GM18502 (cell line): ENCODE measurements at regions not wholly inside any gene's neighbourhood (a gene's known extent, or its start where the extent isn't known, plus 50 kb on each side); places are given as distances from the start of the nearest gene placed in this dataset.

ENCODE experiments used
- ATAC-seq: cut with Tn5 transposase; IDR thresholded peaks from one replicate; pipeline ENCODE4 v1.9.1; 2021; ENCODE audit warnings: mild to moderate bottlenecking; ENCODE audit not compliant: unreplicated experiment, poor library complexity

GRCh38 chr13:75136151-75136550 lies 345.8 kb downstream of the TBC1D4 start:
- no peak for ATAC-seq

GRCh38 chr13:75135325-75135825 lies 346.6 kb downstream of the TBC1D4 start:
- no peak for ATAC-seq

DNA sequence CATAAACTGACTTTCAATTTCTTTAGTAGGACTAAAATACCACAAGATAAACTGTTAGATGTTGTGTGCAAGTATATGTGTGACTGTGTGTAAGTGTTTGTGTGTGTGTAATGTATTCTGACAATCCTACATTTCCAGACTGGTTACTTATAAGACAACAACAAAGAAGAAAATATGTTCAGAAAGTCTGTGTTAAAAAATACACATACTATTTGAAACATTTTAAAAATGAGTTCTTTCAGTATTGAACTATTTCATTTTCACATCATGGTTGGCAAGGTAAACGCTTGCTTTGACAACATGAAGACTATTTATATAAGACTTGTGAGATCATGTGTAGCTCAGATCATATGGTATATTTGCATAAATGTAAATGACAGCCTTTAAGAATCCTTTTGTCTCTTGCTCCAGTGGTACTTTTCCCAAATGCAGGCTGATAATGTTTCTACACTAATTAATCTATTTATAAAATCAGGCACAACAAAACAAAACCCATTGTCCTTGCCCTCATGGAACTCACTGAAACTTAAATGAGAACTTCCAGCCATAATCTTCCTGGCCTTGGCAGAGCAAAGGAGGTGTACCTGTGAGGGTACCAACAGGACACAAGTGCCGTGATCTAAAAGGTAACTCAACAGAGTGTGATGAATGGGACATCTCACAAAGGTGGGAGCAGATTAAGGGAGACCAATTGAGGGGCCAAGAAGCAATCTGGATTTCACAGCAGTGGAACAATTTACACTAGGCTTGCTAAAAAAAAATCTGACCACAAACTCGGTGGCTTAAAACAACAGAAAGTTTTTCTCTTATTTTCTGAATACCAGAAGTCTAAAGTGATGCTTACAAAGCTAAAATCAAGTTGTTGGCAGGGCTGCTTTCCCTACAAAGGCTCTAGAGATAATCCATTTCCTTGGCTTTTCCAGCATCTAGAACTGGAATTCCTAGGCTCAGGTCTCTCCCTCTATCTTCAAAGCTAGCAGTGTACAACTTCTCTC lies 349.0 kb downstream of the TBC1D4 start:
- no peak for ATAC-seq

DNA sequence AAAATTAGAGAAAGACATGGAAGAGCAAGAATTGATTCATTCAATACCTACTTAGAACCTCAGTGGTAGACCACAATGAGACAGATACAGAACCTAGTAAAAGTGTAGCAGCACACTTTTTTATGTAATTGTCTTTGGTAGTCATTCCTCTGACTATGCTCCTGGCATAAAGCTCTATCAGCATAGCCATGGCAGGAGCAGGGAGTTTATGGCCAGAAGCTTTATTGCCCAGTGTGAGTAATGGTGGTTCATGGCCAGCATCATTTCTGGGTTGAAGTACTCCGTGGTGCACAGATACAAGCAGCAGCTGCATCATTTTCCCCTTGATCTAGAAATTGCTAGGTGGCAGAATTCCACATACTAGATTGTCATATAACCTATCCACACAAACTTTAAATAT lies 352.6 kb downstream of the TBC1D4 start:
- no peak for ATAC-seq

- ATAC-seq, result no peak
These were observed 357.6 kb downstream of the TBC1D4 start for GRCh38 chr13:75124415-75124814.

DNA sequence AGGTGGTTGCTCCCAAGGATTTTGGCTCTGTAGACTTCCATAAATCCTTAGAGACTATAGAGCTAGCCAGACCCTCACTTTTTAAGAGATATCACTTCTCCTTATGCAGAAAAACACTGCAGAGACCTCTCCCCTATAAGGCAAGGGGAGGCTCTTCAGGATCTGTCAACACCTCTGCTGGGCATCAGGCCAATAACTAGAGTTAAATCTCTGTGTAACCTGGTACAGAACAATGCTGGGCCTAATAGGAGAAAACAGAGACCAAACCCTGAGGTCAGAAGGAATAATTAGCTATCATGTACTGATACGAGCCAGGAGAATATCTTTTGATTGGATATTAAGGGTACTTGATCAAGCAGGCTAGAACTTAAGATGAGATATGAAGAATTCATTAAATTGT lies 358.5 kb downstream of the TBC1D4 start:
- no peak for ATAC-seq

DNA sequence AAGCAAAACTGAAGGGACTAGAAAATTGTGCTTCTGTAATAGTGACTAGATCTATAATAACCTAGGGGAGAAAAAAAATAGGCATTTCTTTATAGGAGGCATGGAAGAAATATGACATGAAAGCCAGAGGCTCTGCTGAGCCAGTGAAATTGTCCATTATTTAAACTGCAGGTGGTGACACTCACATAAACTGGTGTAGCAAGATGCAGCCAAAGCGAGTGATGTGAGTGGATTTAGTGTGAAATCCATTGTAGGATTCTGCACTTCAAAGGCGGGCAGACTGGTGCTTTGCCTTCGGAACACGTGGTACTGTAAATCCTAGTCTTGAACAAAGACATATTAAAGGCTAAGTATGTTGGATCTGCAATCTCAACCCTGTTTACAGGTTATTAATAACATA lies 361.9 kb downstream of the TBC1D4 start:
- ATAC-seq, result no peak

- ATAC-seq, result no peak
These were observed 366.8 kb downstream of the TBC1D4 start for GRCh38 chr13:75115171-75115570.

DNA sequence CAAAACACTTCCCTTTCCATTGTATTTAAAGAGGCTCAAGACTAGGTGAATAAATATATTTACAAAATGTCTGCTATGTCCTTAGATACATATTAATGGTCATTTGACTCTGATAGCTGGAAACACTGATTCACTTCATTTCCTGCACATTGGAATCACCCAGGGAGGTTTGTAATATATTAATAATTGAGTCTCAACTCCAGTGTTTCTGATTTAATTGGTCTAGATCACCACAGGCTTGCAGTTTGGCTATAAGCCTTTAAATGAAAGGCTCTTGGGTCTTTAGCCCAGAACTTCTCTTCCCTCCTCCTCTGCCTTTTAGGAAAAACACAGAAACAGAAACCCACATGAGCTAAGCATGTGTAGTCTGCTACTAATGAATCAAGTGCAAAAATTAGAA lies 378.0 kb downstream of the TBC1D4 start:
- ATAC-seq, result no peak

DNA sequence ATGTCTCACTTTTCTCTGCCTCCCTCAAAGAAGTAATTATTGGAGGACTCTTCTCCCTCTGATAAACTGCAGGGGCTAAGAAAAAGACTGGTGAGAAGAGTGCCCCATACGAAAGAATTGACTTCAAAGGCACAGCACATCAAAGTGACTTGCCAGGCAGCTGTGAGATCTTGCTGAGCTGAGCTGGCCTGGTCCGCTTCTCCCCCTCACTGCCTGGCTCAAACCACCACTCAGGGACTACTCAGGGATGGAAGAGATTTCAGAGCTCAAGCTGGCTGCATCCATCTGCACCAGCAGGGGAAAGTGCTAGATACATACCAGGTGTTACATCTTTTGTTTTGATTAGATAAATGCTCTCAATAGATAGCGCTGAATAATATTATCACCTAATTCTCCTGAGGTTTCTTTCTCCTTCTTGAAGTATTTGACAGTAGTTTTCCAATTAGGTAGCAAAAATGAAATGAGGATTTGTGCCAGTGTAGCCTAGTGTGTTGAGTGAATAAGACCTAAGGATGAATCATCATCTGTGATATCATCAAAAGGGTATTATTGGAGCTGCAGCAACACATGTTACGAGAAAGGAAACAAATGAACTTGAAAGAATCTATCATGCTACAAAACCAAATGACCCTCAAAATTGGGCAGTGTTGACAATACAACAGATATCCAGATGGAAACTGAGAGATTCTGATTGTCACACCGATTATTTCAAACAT lies 379.8 kb downstream of the TBC1D4 start:
- no peak for ATAC-seq

GRCh38 chr13:75101348-75101747 lies 380.6 kb downstream of the TBC1D4 start:
- ATAC-seq, result no peak

DNA sequence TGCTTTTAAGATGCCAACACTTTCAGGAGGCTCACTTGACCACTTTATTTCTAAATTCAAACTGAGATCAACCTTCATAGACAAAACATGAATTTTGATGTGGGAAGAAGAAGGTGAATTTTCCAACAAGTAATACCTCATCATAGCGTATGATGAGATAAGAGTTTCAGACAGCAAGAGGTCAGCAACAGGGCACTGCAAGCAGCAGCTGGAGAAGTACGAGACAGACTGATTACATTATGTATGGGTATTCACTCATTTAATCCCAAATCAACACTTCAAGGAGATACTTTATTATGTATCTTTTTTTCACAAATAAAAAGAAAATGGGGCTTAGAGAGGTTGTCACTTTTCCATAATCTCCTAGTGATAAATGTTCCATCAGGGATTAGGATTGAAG lies 389.8 kb downstream of the TBC1D4 start:
- no peak for ATAC-seq

DNA sequence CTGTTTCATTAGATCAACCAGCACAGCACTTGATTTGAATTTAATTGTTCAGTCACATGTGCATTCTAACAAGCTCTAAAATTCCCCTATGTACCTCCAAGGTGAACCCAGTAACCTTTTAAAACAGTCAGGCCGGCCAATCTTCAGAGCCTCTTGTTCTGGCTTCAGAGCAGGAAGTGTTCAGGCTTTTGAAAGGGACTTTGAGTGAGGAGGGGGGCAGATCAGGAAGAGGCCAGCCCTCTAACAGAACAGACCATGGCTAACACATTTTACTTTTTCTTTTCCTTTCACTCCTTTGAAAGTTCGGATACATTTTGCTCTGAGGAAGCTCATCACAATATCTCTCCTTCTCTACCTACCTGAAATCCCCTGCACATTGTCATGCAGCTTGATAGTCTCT lies 390.3 kb downstream of the TBC1D4 start:
- no peak for ATAC-seq

DNA sequence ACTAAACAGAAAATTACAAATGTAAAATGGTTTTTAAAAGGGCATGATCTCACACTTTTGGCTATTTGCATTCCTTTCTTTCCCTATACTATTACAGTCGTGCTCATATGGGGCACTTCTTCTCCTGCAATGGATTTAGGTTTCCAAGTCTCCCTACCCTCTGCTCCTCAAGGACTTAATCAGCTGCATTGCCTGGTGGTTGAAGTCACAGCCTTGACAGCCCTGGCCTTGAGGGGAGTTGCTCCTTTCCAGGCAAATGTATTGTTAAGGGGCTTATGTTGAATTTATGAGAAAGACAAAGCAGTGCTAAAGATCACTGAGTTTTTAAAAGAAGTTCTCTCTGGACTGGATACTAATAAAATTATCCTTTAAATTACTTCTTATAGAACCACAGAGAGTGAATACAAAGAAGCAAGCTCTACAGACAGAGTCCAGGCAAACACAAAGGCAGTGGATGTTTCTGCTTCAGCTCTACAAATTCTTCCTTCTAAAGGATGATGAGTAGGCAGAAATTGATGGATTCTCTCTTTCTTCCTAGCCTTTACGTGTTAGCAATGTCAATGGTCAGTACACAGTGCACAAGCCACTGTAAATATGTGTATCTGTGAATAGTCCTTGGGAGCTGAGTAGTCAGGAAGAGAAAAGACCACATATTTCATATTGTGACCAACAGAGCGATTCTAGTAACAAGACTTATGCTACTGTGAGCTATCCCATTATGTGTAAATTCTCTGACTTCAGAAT lies 390.9 kb downstream of the TBC1D4 start:
- no peak for ATAC-seq

- no peak for ATAC-seq
These were observed 393.1 kb downstream of the TBC1D4 start for GRCh38 chr13:75088915-75089314.

DNA sequence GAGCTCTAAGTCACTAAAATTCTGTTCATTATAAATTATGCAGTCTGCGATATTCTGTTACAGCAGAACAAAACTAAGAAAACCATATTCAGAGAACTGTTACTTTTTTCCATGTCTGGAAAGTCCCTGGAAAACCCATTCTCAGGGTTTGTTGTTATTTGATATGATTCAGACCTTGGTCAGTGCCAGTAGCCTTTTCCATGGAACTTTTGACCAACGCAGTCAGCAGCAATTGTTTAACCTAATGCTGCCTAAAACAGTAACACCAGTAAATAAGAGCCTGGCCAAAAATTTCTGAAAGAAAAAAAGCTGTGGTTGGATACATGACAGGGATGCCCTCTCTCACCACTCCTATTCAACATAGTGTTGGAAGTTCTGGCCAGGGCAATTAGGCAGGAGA lies 402.7 kb downstream of the TBC1D4 start:
- no peak for ATAC-seq

GRCh38 chr13:75076476-75076875 lies 405.5 kb downstream of the TBC1D4 start:
- ATAC-seq, result no peak

GRCh38 chr13:75073786-75074185 lies 408.2 kb downstream of the TBC1D4 start:
- ATAC-seq, result no peak

DNA sequence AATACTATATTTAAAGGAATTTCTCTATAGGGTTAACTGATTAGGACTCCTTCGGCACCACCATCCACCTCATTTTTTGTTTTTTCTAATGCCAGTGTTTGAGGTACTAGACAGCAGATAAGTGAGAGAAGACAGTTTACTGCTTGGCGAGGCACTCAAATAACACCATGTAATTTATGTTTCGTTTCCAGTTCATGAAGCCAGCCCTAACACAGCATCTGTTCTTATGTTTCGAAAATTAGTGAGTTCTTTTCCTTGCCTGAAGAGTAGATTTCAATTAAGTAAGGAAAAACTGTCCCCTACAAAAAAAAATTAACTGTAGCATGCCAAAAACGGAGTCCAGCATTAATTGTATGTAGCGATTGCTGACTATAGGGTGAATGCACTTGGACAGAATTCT lies 409.1 kb downstream of the TBC1D4 start:
- no peak for ATAC-seq

GRCh38 chr13:75072368-75072767 lies 409.6 kb downstream of the TBC1D4 start:
- no peak for ATAC-seq

DNA sequence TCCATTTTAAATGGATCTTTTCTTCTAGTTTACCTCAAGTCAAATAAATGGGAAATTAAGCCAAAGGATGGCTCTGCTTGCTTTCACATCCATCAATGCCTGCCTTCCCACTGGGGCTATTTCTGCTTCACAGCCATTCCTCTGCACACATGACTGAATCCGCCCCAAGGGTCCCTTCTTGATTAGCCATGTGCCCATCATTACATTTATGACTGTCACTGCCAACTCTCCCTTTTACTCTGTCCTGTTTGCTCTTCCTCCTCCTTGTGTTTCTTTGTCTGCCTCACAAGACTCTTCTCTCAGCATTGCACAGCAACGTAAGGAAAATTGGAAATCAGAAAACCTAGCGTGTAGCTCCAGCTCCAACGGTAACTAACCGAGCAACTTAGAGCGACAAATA lies 410.2 kb downstream of the TBC1D4 start:
- ATAC-seq, result no peak
